ENCODE measurements at regions not wholly inside any gene's neighbourhood (a gene's known extent, or its start where the extent isn't known, plus 50 kb on each side); places are given as distances from the start of the nearest gene placed in this dataset.
A peak's percentile ranks its signal among the peaks of the same experiment; 100 is the strongest.

- H3K27ac ChIP-seq (replicated peaks), result no peak overlapping the region
- H3K27me3 ChIP-seq (ENCODE audit: low read depth), result no peaks in the 10 kb centered on the region
- H3K36me3 ChIP-seq, result no peaks in the 10 kb centered on the region
- intact Hi-C loops (cut with micrococcal nuclease), result no loop called here
- no peak for DNase-seq
- no peak for TF ChIP-seq CTCF (IDR thresholded peaks at IDR 0.05; ENCODE audit: borderline replicate concordance)
- no peak overlapping the region for H3K4me3 ChIP-seq
- H3K9me3 ChIP-seq (replicated peaks), result no peaks in the 10 kb centered on the region
- no peaks in the 10 kb centered on the region for H3K4me1 ChIP-seq
These were observed 787.7 kb upstream of the CDH6 start for GRCh38 chr5:30405821-30406220.

GRCh38 chr5:30401479-30402058 is 791.9 kb upstream of the CDH6 start:
- Histone ChIP-seq H3K4me3 (no peak overlapping the region), H3K27me3 (ENCODE audit: low read depth) (no peaks in the 10 kb centered on the region), H3K4me1 (no peaks in the 10 kb centered on the region), H3K27ac (replicated peaks) (no peak overlapping the region), H3K36me3 (no peaks in the 10 kb centered on the region), H3K9me3 (replicated peaks) (no peaks in the 10 kb centered on the region)
- peak; percentile 61 for TF ChIP-seq CTCF (IDR thresholded peaks at IDR 0.05; ENCODE audit: borderline replicate concordance)
- intact Hi-C loops (cut with micrococcal nuclease), result no loop called here
- no peak for DNase-seq

GRCh38 chr5:30398423-30398822 is 795.1 kb upstream of the CDH6 start:
- no peak for TF ChIP-seq CTCF (IDR thresholded peaks at IDR 0.05; ENCODE audit: borderline replicate concordance)
- Histone ChIP-seq H3K9me3 (replicated peaks) (no peaks in the 10 kb centered on the region), H3K27ac (replicated peaks) (no peak overlapping the region), H3K4me1 (no peaks in the 10 kb centered on the region), H3K27me3 (ENCODE audit: low read depth) (no peaks in the 10 kb centered on the region), H3K4me3 (no peak overlapping the region), H3K36me3 (no peaks in the 10 kb centered on the region)
- DNase-seq, result no peak
- intact Hi-C loops (cut with micrococcal nuclease), result no loop called here

- intact Hi-C loops (cut with micrococcal nuclease), result no loop called here
- TF ChIP-seq CTCF (IDR thresholded peaks at IDR 0.05; ENCODE audit: borderline replicate concordance), result no peak
These were observed 800.6 kb upstream of the CDH6 start for GRCh38 chr5:30392897-30393296.

GRCh38 chr5:30390095-30390494 is 803.4 kb upstream of the CDH6 start:
- H3K27ac ChIP-seq (replicated peaks), result no peak overlapping the region
- H3K27me3 ChIP-seq (ENCODE audit: low read depth), result no peaks in the 10 kb centered on the region
- no peaks in the 10 kb centered on the region for H3K4me1 ChIP-seq
- TF ChIP-seq CTCF (IDR thresholded peaks at IDR 0.05; ENCODE audit: borderline replicate concordance), result no peak
- no peaks in the 10 kb centered on the region for H3K9me3 ChIP-seq (replicated peaks)
- no peaks in the 10 kb centered on the region for H3K36me3 ChIP-seq
- DNase-seq, result no peak
- no peak overlapping the region for H3K4me3 ChIP-seq
- intact Hi-C loops (cut with micrococcal nuclease), result no loop called here

More at GRCh38 chr5:30392897-30393296, 800.6 kb upstream of the CDH6 start:
- Histone ChIP-seq H3K4me3 (no peak overlapping the region), H3K27me3 (ENCODE audit: low read depth) (no peaks in the 10 kb centered on the region), H3K4me1 (no peaks in the 10 kb centered on the region), H3K9me3 (replicated peaks) (no peaks in the 10 kb centered on the region), H3K36me3 (no peaks in the 10 kb centered on the region), H3K27ac (replicated peaks) (no peak overlapping the region)
- DNase-seq, result no peak

Data from left ventricle myocardium inferior (tissue), 1 donor.